ENCODE measurements at regions not wholly inside any gene's neighbourhood (a gene's known extent, or its start where the extent isn't known, plus 50 kb on each side); places are given as distances from the start of the nearest gene placed in this dataset.

DNA sequence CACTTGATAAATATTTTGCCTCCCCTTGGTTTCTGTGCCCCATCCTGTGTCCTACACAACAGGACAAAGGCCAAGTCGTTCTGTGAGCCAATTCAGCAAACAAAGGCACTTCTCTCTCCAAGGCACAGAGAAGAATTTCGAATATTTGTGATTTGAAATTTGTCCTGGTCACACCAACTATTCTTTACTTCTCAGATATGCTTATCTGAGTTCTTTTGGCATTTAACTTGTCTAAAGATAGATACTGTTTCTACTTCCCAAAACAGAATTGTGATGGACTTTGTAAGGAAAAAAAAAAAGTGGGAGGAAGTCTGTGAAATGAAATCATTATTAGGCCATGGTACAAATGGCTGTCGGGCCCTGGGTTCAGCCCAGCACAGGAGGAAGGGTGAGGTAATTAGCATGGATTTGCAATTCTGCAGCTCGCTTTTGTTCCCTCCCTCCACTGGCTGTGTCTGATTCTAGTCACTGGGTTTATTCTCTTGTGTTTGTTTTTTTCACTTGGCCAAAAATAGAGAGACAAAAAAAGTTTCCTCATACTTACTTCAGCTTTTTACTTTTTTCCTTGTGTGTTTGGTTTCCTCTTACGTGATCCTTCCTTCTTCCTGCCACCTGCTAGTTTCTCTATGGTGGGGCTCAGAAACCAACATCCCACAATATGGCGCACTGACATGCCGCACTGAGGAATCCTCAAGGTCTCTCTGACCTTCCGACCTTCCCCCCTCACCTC is 108.2 kb upstream of the MKLN1 start:
- H3K4me2 ChIP-seq, result peak overlapping the region; percentile 74
- peak overlapping the region; percentile 42 for H3K27ac ChIP-seq
- TF ChIP-seq Cebpa-rat (IDR thresholded peaks at IDR 0.05), result no peak
- peaks cover 23% of the 10 kb centered on the region for H3K4me1 ChIP-seq
- H3K9ac ChIP-seq, result no peak overlapping the region
- H3K27me3 ChIP-seq, result no peaks in the 10 kb centered on the region
- no peaks in the 10 kb centered on the region for H3K36me3 ChIP-seq
- H3K9me3 ChIP-seq, result peaks cover 6% of the 10 kb centered on the region
- no peak overlapping the region for H3K4me3 ChIP-seq
- no peaks in the 10 kb centered on the region for H4K20me1 ChIP-seq

DNA sequence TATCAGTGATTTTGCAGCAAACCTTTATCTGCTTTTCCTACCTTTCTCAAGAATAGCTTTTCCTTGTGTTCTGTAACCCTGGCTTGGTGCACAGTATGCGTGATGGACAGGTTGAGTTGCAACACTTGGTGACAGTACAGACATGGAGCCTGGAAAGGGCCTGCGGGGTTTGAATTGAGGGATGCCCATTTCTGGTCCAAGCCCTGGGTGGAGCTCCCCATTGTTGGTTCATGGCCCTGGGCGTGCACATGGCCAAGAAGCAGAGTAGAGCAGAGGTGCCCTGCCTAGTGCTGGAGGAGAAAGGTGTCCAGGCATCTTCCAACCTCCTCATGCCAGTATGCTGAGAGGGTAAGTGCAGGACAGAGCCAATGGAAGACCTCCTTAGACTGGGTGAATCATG is 106.6 kb upstream of the MKLN1 start:
- Histone ChIP-seq H3K36me3 (no peaks in the 10 kb centered on the region), H4K20me1 (no peaks in the 10 kb centered on the region), H3K9ac (no peak overlapping the region), H3K4me2 (no peak overlapping the region), H3K9me3 (peaks cover 6% of the 10 kb centered on the region), H3K27me3 (no peaks in the 10 kb centered on the region), H3K4me3 (no peak overlapping the region), H3K4me1 (peaks cover 31% of the 10 kb centered on the region), H3K27ac (no peak overlapping the region)
- no peak for TF ChIP-seq Cebpa-rat (IDR thresholded peaks at IDR 0.05)

GRCh38 chr7:131222171-131222570 is 105.5 kb upstream of the MKLN1 start:
- H3K36me3 ChIP-seq, result no peaks in the 10 kb centered on the region
- no peaks in the 10 kb centered on the region for H3K27me3 ChIP-seq
- peaks cover 6% of the 10 kb centered on the region for H3K9me3 ChIP-seq
- H3K4me3 ChIP-seq, result no peak overlapping the region
- peaks cover 36% of the 10 kb centered on the region for H3K4me1 ChIP-seq
- H4K20me1 ChIP-seq, result no peaks in the 10 kb centered on the region
- H3K27ac ChIP-seq, result no peak overlapping the region
- no peak overlapping the region for H3K9ac ChIP-seq
- TF ChIP-seq Cebpa-rat (IDR thresholded peaks at IDR 0.05), result no peak
- no peak overlapping the region for H3K4me2 ChIP-seq

DNA sequence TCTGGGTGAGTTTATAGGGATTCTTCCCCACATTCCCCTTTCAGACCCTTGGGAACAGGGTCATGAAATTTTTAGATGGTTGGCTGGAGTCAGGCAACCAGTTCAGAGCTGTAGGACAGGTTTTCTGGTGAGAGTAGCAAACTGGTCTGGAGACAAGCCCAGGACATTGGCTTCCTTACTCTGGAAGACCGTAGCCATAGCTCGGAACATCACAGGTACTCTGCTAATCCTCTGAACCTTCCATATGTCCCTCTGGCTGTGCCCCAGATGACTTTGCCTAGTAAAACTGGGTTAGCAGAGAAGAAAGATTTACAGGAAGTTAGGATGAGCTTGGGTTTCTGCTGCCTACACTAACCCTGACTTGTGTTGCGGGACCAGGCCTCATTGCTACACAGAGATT is 104.5 kb upstream of the MKLN1 start:
- H3K4me1 ChIP-seq, result peaks cover 36% of the 10 kb centered on the region
- H3K27me3 ChIP-seq, result no peaks in the 10 kb centered on the region
- H3K27ac ChIP-seq, result 0 out of 2 replicates have a peak overlapping the region, but pooled peaks have one; percentile 37
- TF ChIP-seq Cebpa-rat (IDR thresholded peaks at IDR 0.05), result no peak
- H3K4me3 ChIP-seq, result no peak overlapping the region
- no peak overlapping the region for H3K4me2 ChIP-seq
- no peaks in the 10 kb centered on the region for H4K20me1 ChIP-seq
- H3K9ac ChIP-seq, result no peak overlapping the region
- H3K9me3 ChIP-seq, result no peaks in the 10 kb centered on the region; the same call in 1 of the 2 replicates
- no peaks in the 10 kb centered on the region for H3K36me3 ChIP-seq

DNA sequence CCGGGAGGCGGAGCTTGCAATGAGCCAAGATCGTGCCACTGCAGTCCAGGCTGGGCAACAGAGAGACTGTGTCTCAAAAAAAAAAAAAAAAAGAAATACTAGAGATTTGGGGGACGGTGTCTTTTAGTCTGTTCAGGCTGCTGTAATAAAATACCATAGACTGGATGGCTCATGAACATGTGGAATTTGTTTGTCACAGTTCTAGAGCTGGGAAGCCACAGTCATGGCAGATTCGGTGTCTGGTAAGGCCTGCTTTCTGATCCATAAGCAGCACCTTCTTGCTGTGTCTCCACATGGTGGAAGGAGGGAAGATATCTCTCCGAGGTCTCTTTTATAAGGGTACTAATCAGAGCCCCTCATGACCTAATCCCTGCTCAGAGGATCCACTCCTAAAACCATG is 102.7 kb upstream of the MKLN1 start:
- Histone ChIP-seq H3K4me2 (no peak overlapping the region), H3K9me3 (no peaks in the 10 kb centered on the region; the same call in 1 of the 2 replicates), H3K27me3 (no peaks in the 10 kb centered on the region), H3K27ac (no peak overlapping the region), H3K36me3 (no peaks in the 10 kb centered on the region), H4K20me1 (no peaks in the 10 kb centered on the region), H3K4me3 (no peak overlapping the region), H3K4me1 (peaks cover 25% of the 10 kb centered on the region), H3K9ac (no peak overlapping the region)
- no peak for TF ChIP-seq Cebpa-rat (IDR thresholded peaks at IDR 0.05)

DNA sequence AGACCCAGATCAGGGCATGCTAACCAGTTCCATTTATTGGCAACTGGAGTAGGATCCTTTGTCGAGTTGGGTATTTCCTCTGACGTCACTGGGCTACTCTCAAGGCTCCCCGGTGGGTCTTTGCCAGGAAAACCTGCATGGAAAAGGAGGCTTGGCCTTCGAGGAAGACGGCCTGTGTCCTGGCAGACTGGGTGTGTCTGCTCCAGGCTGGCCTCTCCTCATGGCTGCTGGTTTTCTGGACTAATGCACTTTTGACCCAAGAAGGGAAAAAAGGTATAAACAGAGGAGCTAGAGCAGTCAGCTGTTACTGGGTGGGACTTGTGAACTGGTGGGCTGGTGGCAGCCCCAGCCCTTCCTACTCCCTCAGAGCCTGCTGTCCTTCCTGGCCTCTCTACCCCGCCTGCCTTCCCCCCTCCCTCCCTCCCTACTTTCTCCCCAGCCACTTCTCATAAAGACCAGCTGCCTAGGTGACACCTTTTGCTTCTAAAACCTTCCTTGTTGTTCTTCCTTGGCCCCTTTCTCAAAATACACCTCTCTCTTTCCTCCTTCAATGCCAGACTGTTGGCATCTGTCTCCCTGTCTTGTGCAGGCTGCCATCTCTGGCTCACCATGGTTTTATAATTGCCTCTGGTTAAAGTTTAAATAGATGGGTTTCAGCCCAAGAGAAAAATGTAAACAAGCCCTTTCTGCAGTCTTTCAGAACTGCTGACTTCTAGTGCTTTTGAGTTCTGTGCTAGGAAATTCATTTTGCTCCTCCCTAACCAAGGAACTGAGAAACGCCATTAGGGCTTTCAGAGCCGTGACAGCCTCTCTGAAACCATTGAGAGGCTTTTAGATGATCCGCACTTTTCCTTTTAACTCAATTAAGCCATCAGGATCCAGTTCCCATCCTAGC is 101.8 kb upstream of the MKLN1 start:
- TF ChIP-seq Cebpa-rat (IDR thresholded peaks at IDR 0.05), result no peak
- H3K4me1 ChIP-seq, result peaks cover 27% of the 10 kb centered on the region
- H3K4me2 ChIP-seq, result no peak overlapping the region
- H3K9ac ChIP-seq, result no peak overlapping the region
- H3K27me3 ChIP-seq, result no peaks in the 10 kb centered on the region
- no peaks in the 10 kb centered on the region for H3K36me3 ChIP-seq
- no peaks in the 10 kb centered on the region for H4K20me1 ChIP-seq
- H3K9me3 ChIP-seq, result no peaks in the 10 kb centered on the region; the same call in 1 of the 2 replicates
- no peak overlapping the region for H3K4me3 ChIP-seq
- peak overlapping the region; percentile 47; the same call in 1 of the 2 replicates for H3K27ac ChIP-seq

GRCh38 chr7:131226514-131226865 is 101.2 kb upstream of the MKLN1 start:
- H3K4me3 ChIP-seq, result no peak overlapping the region
- no peak overlapping the region; the same call in 1 of the 2 replicates for H3K27ac ChIP-seq
- no peak overlapping the region for H3K4me2 ChIP-seq
- H3K27me3 ChIP-seq, result no peaks in the 10 kb centered on the region
- no peaks in the 10 kb centered on the region for H3K36me3 ChIP-seq
- H3K9me3 ChIP-seq, result no peaks in the 10 kb centered on the region; the same call in 1 of the 2 replicates
- H4K20me1 ChIP-seq, result no peaks in the 10 kb centered on the region
- TF ChIP-seq Cebpa-rat (IDR thresholded peaks at IDR 0.05), result no peak
- H3K4me1 ChIP-seq, result peaks cover 33% of the 10 kb centered on the region
- no peak overlapping the region for H3K9ac ChIP-seq

- peak; percentile 83 for TF ChIP-seq Cebpa-rat (IDR thresholded peaks at IDR 0.05)
- Histone ChIP-seq H3K27ac (peak overlapping the region; percentile 88), H3K27me3 (no peaks in the 10 kb centered on the region), H3K4me2 (peak overlapping the region; percentile 52), H4K20me1 (no peaks in the 10 kb centered on the region), H3K9me3 (no peaks in the 10 kb centered on the region), H3K4me1 (peaks cover 64% of the 10 kb centered on the region), H3K4me3 (peak overlapping the region; percentile 49), H3K36me3 (no peaks in the 10 kb centered on the region), H3K9ac (peak overlapping the region; percentile 59)
These were observed 96.1 kb upstream of the MKLN1 start for GRCh38 chr7:131231381-131232220.

DNA sequence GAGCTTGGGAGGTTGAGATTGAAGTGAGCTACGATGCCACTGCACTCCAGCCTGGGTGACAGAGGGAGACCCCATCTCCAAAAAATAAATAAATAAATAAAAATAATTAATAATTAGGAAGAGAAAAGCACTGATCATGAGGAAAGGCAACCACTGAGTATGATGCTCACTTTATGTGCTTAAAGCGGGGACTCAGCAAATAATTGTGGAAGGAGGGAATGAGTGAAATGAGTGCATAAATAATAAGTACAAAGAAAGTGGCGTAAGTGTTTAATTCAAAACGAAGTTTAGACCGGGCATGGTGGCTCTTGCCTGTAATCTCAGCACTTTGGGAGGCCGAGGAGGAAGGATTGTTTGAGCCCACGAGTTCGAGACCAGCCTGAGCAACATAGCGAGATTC is 94.9 kb upstream of the MKLN1 start:
- no peak overlapping the region for H3K9ac ChIP-seq
- no peak overlapping the region for H3K4me3 ChIP-seq
- H3K27ac ChIP-seq, result peak overlapping the region; percentile 88
- no peak for TF ChIP-seq Cebpa-rat (IDR thresholded peaks at IDR 0.05)
- no peaks in the 10 kb centered on the region for H3K9me3 ChIP-seq
- H3K27me3 ChIP-seq, result no peaks in the 10 kb centered on the region
- no peaks in the 10 kb centered on the region for H4K20me1 ChIP-seq
- H3K4me1 ChIP-seq, result peaks cover 66% of the 10 kb centered on the region
- H3K36me3 ChIP-seq, result no peaks in the 10 kb centered on the region
- H3K4me2 ChIP-seq, result peak overlapping the region; percentile 40
